ENCODE measurements at regions not wholly inside any gene's neighbourhood (a gene's known extent, or its start where the extent isn't known, plus 50 kb on each side); places are given as distances from the start of the nearest gene placed in this dataset.

DNA sequence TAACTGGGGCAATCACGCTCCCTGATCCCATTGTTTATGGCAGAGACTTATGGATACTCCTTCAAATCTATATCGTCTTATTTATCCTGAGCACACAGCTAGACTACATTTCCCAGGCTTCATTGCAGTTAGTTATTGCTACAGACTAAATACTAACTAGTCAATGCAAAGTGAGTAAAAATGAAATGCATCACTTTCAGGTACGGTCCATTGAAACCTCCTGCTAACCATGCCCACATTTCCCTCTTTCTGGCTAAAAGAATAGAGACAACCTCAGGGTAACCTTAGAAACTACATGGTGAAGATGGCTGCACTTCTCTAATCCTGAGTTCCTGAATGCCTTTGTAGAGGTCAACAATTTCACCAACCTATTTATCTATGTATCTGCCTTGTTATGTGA is 437.4 kb downstream of the EPHA4 start:
- H3K27me3 ChIP-seq (ENCODE audit: control insufficient read depth in 1 of 2, insufficient read depth in 2 of 2, low read length in 2 of 2): no peaks in the 10 kb centered on the region
- no peaks in the 10 kb centered on the region for H3K4me1 ChIP-seq (ENCODE audit: insufficient read depth, low read length)
- no peaks in the 10 kb centered on the region for H3K79me2 ChIP-seq (ENCODE audit: insufficient read depth, low read length)
- H3K9ac ChIP-seq (ENCODE audit: insufficient read depth, low read depth, low read length): no peak overlapping the region
- CTCF ChIA-PET (ENCODE audit: low intra/inter-chr PET ratio, low total read pairs): no interaction called here
- H2AFZ ChIP-seq (ENCODE audit: low read length): no peak overlapping the region
- no peaks in the 10 kb centered on the region for H3K36me3 ChIP-seq (replicated peaks in 1 of 2; ENCODE audit: control insufficient read depth in 1 of 2, insufficient read depth in 2 of 2, low read length in 2 of 2)
- intact Hi-C loops (cut with micrococcal nuclease; ENCODE audit: unreplicated experiment): no loop called here
- TF ChIP-seq SMARCC2 (IDR thresholded peaks at IDR 0.05) (no peak), ZNF552 (CRISPR knock-in tag; IDR thresholded peaks at IDR 0.05; ENCODE audit: borderline replicate concordance) (no peak), NFKBIZ (CRISPR knock-in tag; IDR thresholded peaks at IDR 0.05) (no peak), MYC (CRISPR knock-in tag; IDR thresholded peaks at IDR 0.05; ENCODE audit: borderline replicate concordance) (no peak), SOX6 (IDR thresholded peaks at IDR 0.05) (no peak), SOX6 (CRISPR knock-in tag; IDR thresholded peaks at IDR 0.05) (no peak), KDM5A (IDR thresholded peaks at IDR 0.05; ENCODE audit: borderline replicate concordance, low read length) (no peak)
- no peaks in the 10 kb centered on the region for H4K20me1 ChIP-seq (ENCODE audit: insufficient read depth, low read length)
- BruUV-seq (replicated peaks): no TSS peak
- FAIRE-seq (no peak), ATAC-seq (no peak), DNase-seq (ENCODE audit: low spot score) (no peak)
- H3K9me3 ChIP-seq (ENCODE audit: low read length): no peaks in the 10 kb centered on the region
- H3K4me3 ChIP-seq (replicated peaks in 1 of 3; ENCODE audit: insufficient read depth in 1 of 3, low read depth in 2 of 3, low read length in 3 of 3): no peak overlapping the region
- no peak overlapping the region for H3K27ac ChIP-seq (ENCODE audit: extremely low read length, insufficient read depth, low read length)
- 2% methylated on average over 3 of the region's 3 CpGs for WGBS (ENCODE audit: low lambda C conversion rate)
- POLR2A ChIA-PET: no interaction called here
- in situ Hi-C loops (cut with HindIII; ENCODE audit: extremely low pct_ligation_motif_present, low pct_unique_long_range_greater_than_20kb): no loop called here
- H3K4me2 ChIP-seq (ENCODE audit: low read depth, low read length): no peak overlapping the region

DNA sequence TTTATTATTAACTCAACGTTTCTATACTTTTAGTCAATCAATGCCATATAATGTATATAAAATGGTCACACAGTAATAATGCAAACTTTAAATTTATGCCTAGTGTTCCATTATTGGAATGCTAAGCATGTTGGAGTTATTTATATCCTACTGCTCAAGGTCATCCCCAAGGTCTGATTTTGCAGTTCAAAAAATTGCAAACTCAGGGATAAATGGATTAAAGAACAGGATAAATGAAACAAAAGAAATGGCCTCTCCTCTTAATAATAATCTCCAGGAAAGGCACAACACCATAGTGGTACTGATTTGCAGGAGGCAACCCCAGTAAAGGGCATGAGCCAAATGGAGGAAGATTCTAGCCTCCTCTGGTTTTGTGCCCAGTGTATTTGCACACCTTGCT is 436.4 kb downstream of the EPHA4 start:
- H3K27me3 ChIP-seq (ENCODE audit: control insufficient read depth in 1 of 2, insufficient read depth in 2 of 2, low read length in 2 of 2): no peaks in the 10 kb centered on the region
- no peaks in the 10 kb centered on the region for H4K20me1 ChIP-seq (ENCODE audit: insufficient read depth, low read length)
- H3K9me3 ChIP-seq (ENCODE audit: low read length): no peaks in the 10 kb centered on the region
- intact Hi-C loops (cut with micrococcal nuclease; ENCODE audit: unreplicated experiment): no loop called here
- TF ChIP-seq ZNF790 (CRISPR knock-in tag; IDR thresholded peaks at IDR 0.05; ENCODE audit: borderline replicate concordance) (no peak), MAFK (conservative IDR thresholded peaks at IDR 0.05 in 1 of 2, IDR thresholded peaks at IDR 0.05 in 1 of 2; ENCODE audit: low read length in 2 of 2) (peak; percentile 82 to 83), MAFF (IDR thresholded peaks at IDR 0.05; ENCODE audit: low read depth, low read length) (peak; percentile 71), HDAC2 (CRISPR knock-in tag; IDR thresholded peaks at IDR 0.05) (no peak), ARHGAP35 (CRISPR knock-in tag; IDR thresholded peaks at IDR 0.05; ENCODE audit: borderline replicate concordance) (no peak), MED8 (CRISPR knock-in tag; IDR thresholded peaks at IDR 0.05; ENCODE audit: insufficient replicate concordance) (no peak)
- TF ChIP-seq, protein P1, sequence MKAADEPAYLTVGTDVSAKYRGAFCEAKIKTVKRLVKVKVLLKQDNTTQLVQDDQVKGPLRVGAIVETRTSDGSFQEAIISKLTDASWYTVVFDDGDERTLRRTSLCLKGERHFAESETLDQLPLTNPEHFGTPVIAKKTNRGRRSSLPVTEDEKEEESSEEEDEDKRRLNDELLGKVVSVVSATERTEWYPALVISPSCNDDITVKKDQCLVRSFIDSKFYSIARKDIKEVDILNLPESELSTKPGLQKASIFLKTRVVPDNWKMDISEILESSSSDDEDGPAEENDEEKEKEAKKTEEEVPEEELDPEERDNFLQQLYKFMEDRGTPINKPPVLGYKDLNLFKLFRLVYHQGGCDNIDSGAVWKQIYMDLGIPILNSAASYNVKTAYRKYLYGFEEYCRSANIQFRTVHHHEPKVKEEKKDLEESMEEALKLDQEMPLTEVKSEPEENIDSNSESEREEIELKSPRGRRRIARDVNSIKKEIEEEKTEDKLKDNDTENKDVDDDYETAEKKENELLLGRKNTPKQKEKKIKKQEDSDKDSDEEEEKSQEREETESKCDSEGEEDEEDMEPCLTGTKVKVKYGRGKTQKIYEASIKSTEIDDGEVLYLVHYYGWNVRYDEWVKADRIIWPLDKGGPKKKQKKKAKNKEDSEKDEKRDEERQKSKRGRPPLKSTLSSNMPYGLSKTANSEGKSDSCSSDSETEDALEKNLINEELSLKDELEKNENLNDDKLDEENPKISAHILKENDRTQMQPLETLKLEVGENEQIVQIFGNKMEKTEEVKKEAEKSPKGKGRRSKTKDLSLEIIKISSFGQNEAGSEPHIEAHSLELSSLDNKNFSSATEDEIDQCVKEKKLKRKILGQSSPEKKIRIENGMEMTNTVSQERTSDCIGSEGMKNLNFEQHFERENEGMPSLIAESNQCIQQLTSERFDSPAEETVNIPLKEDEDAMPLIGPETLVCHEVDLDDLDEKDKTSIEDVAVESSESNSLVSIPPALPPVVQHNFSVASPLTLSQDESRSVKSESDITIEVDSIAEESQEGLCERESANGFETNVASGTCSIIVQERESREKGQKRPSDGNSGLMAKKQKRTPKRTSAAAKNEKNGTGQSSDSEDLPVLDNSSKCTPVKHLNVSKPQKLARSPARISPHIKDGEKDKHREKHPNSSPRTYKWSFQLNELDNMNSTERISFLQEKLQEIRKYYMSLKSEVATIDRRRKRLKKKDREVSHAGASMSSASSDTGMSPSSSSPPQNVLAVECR (CRISPR knock-in tag; IDR thresholded peaks at IDR 0.05; ENCODE audit: borderline replicate concordance): no peak
- in situ Hi-C loops (cut with HindIII; ENCODE audit: extremely low pct_ligation_motif_present, low pct_unique_long_range_greater_than_20kb): no loop called here
- H3K9ac ChIP-seq (ENCODE audit: insufficient read depth, low read depth, low read length): no peak overlapping the region
- H2AFZ ChIP-seq (ENCODE audit: low read length): no peak overlapping the region
- CTCF ChIA-PET (ENCODE audit: low intra/inter-chr PET ratio, low total read pairs): no interaction called here
- no peak overlapping the region for H3K27ac ChIP-seq (ENCODE audit: extremely low read length, insufficient read depth, low read length)
- no peaks in the 10 kb centered on the region for H3K4me1 ChIP-seq (ENCODE audit: insufficient read depth, low read length)
- H3K36me3 ChIP-seq (replicated peaks in 1 of 2; ENCODE audit: control insufficient read depth in 1 of 2, insufficient read depth in 2 of 2, low read length in 2 of 2): no peaks in the 10 kb centered on the region
- no peak overlapping the region for H3K4me2 ChIP-seq (ENCODE audit: low read depth, low read length)
- WGBS (ENCODE audit: low lambda C conversion rate): 0% methylated on average over 1 of the region's 1 CpG
- ATAC-seq (no peak), FAIRE-seq (no peak), DNase-seq (ENCODE audit: low spot score) (no peak)
- H3K79me2 ChIP-seq (ENCODE audit: insufficient read depth, low read length): no peaks in the 10 kb centered on the region
- no TSS peak for BruUV-seq (replicated peaks)
- POLR2A ChIA-PET: no interaction called here
- no peak overlapping the region for H3K4me3 ChIP-seq (replicated peaks in 1 of 3; ENCODE audit: insufficient read depth in 1 of 3, low read depth in 2 of 3, low read length in 3 of 3)
